ENCODE measurements at regions not wholly inside any gene's neighbourhood (a gene's known extent, or its start where the extent isn't known, plus 50 kb on each side); places are given as distances from the start of the nearest gene placed in this dataset.

DNA sequence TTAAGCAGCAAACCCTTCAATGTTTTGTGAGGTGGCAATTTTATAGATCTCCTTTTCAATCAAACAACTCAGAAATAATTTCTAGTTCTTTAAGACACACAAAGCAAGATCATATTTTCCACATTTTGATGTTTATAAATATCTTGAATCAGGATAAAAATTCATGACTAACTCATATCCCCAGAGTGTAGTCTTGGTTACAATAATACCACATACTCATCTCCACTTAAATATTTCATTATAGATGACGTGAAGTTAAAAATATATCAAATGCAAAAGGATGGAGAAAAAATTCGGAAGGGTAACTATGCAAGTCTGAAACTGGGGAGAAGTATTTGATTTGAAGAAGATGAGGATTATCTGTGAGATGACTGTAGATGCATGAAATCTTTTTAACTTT lies 59.8 kb upstream of the HIVEP1 start:
- TF ChIP-seq EZH2phosphoT487 (IDR thresholded peaks at IDR 0.05; ENCODE audit: insufficient read depth, low read depth) (no peak), EZH2 (IDR thresholded peaks at IDR 0.05; ENCODE audit: insufficient read depth, poor library complexity, severe bottlenecking) (no peak)
